Endodermal cell (in vitro differentiated cells): ENCODE measurements at regions not wholly inside any gene's neighbourhood (a gene's known extent, or its start where the extent isn't known, plus 50 kb on each side); places are given as distances from the start of the nearest gene placed in this dataset.
A peak's percentile ranks its signal among the peaks of the same experiment; 100 is the strongest.
"Not testable (repeated sequence)": the region's sequence is repeated elsewhere in the genome, so short reads cannot be mapped to it uniquely, and the experiment has no call there.

Experiments
- DNase-seq: peaks from one replicate; pipeline ENCODE4 v3.0.0-alpha.2; 2017
- H3K27ac ChIP-seq: 2 replicates; pipeline ENCODE4 v1.5.1; 2013; ENCODE audit warnings: mild to moderate bottlenecking, low read depth, low read length, moderate library complexity
- H3K27me3 ChIP-seq: 2 replicates; pipeline ENCODE4 v1.6.1; 2013; ENCODE audit warnings: mild to moderate bottlenecking, low read length, moderate library complexity; ENCODE audit not compliant: insufficient read depth, control insufficient read depth, poor library complexity, severe bottlenecking
- H3K36me3 ChIP-seq: 2 replicates; pipeline ENCODE4 v1.7.0; 2013; ENCODE audit warnings: mild to moderate bottlenecking, low read length, moderate library complexity; ENCODE audit not compliant: control insufficient read depth, insufficient read depth
- H3K4me1 ChIP-seq: one replicate; pipeline ENCODE4 v1.7.0; 2013; ENCODE audit warnings: low read length; ENCODE audit not compliant: control insufficient read depth, insufficient read depth
- H3K4me3 ChIP-seq: 2 replicates; pipeline ENCODE4 v1.5.1; 2013; ENCODE audit warnings: mild to moderate bottlenecking, low read length, moderate library complexity
- H3K9ac ChIP-seq: 2 replicates; pipeline ENCODE4 v1.6.1; 2013; ENCODE audit warnings: mild to moderate bottlenecking, low read length, moderate library complexity; ENCODE audit not compliant: poor library complexity, severe bottlenecking; ENCODE audit errors: extremely low read depth
- H3K9me3 ChIP-seq: 2 replicates; pipeline ENCODE4 v1.6.1; 2013; ENCODE audit warnings: mild to moderate bottlenecking, low read length, moderate library complexity; ENCODE audit not compliant: control insufficient read depth
- H3K27ac Mint-ChIP-seq: 2 replicates; pipeline ENCODE4 v1.8.0; 2020; ENCODE audit warnings: mixed read lengths
- H3K27me3 Mint-ChIP-seq: 2 replicates; pipeline ENCODE4 v1.8.0; 2021; ENCODE audit warnings: mild to moderate bottlenecking, mixed read lengths; ENCODE audit not compliant: insufficient read depth
- H3K36me3 Mint-ChIP-seq: 2 replicates; pipeline ENCODE4 v1.8.0; 2020; ENCODE audit warnings: low read depth, mixed read lengths
- H3K4me1 Mint-ChIP-seq: 2 replicates; pipeline ENCODE4 v1.8.0; 2020; ENCODE audit warnings: mixed read lengths
- H3K4me3 Mint-ChIP-seq: 2 replicates; pipeline ENCODE4 v1.8.0; 2020; ENCODE audit warnings: mild to moderate bottlenecking, moderate library complexity, mixed read lengths
- H3K9me3 Mint-ChIP-seq: 2 replicates; pipeline ENCODE4 v1.8.0; 2020; ENCODE audit warnings: mild to moderate bottlenecking, mixed read lengths
- WGBS, 2 experiments: methylation state at CpG; one replicate each; pipeline versions ENCODE4 v1.1.5 to v1.1.7; 2013; ENCODE audit warnings: missing lambda C conversion rate in 2 of 2, mixed read lengths in 1 of 2; ENCODE audit not compliant: insufficient coverage in 1 of 2, insufficient read length in 1 of 2; 5-methylcytosine and 5-hydroxymethylcytosine counted together
- TF ChIP-seq, protein P1 (sequence below): fragments of 200-600 bp; sonication (generic); conservative IDR thresholded peaks from 2 replicates; pipeline ENCODE4 v1.5.0; 2021; ENCODE audit warnings: antibody characterized with exemption, mild to moderate bottlenecking

DNA sequence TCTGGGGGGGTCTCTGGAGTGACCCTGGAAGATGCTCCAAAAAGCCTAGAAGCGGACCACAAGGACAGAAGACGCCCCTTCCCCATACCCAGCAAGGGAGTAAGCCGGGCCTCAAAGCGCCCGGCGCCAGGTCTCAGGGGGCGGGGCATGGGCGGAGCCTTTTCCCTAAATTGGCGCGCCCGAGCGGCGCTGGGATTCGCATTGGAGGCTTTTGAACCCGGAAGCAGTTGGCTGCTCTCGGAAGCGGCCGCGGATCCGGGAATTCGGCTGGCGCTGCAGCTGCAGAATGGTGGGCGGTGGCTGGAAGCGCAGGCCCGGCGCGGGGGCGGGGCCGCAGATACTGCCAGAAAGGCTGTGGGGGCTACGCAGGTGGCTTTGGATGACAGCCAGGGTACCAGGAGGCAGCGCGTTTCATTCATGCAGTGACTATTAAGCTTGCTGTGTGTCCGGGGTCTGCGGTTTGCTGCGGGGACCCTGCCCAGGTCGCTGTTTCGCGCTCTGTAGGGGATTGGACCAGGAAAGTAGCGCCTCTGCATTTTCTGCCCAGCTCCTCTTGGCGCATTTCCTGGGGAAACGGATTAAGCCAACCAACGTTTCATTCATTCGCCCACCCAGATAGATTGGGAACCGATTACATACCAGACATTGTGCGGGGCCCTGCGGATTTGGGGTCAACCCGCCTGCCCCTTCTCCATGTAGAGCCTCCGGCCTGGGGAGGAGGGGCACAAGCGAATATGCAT, 83.0 kb upstream of the FREM1 start:
- Histone ChIP-seq H3K27ac (peak overlapping the region; percentile 66), H3K9ac (no peak overlapping the region), H3K4me3 (peak overlapping the region; percentile 74), H3K36me3 (no peaks in the 10 kb centered on the region), H3K27me3 (no peaks in the 10 kb centered on the region), H3K9me3 (no peaks in the 10 kb centered on the region), H3K4me1 (no peaks in the 10 kb centered on the region)
- H3K36me3 Mint-ChIP-seq: peaks cover 5% of the 10 kb centered on the region
- H3K4me3 Mint-ChIP-seq: peak overlapping the region; percentile 79
- no peaks in the 10 kb centered on the region for H3K9me3 Mint-ChIP-seq
- H3K27ac Mint-ChIP-seq: peak overlapping the region; percentile 42
- DNase-seq: peak; percentile 98
- peaks cover 11% of the 10 kb centered on the region for H3K27me3 Mint-ChIP-seq
- WGBS, 2 experiments: 65 to 76% methylated on average over 26 to 49 of the region's 49 CpGs
- H3K4me1 Mint-ChIP-seq: peaks cover 14% of the 10 kb centered on the region
- TF ChIP-seq, protein P1, sequence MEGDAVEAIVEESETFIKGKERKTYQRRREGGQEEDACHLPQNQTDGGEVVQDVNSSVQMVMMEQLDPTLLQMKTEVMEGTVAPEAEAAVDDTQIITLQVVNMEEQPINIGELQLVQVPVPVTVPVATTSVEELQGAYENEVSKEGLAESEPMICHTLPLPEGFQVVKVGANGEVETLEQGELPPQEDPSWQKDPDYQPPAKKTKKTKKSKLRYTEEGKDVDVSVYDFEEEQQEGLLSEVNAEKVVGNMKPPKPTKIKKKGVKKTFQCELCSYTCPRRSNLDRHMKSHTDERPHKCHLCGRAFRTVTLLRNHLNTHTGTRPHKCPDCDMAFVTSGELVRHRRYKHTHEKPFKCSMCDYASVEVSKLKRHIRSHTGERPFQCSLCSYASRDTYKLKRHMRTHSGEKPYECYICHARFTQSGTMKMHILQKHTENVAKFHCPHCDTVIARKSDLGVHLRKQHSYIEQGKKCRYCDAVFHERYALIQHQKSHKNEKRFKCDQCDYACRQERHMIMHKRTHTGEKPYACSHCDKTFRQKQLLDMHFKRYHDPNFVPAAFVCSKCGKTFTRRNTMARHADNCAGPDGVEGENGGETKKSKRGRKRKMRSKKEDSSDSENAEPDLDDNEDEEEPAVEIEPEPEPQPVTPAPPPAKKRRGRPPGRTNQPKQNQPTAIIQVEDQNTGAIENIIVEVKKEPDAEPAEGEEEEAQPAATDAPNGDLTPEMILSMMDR: no peak

DNA sequence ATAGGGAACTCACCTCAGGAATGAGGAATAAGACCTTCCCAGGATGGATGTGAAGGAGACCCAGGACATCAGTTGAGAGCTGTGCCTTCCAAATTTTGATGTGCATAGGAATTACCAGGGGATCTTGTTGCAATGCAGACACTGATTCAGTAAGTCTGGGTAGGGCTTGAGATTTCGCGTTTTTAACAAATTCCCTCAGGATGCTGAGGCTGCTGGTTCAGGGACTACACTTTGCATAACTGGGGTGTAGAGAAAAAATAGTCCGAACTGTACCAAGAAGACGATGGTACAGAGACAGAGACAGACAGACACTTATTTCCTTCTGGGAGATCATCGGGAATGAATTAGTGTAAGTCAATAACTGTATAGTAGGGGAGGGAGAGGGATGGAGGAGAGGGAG, 82.3 kb upstream of the FREM1 start:
- Histone ChIP-seq H3K9me3 (no peaks in the 10 kb centered on the region), H3K36me3 (no peaks in the 10 kb centered on the region), H3K27me3 (no peaks in the 10 kb centered on the region), H3K4me3 (peak overlapping the region; percentile 74), H3K27ac (no peak overlapping the region), H3K4me1 (no peaks in the 10 kb centered on the region), H3K9ac (no peak overlapping the region)
- TF ChIP-seq, protein P1: no peak
- Mint-ChIP-seq H3K27me3 (peaks cover 11% of the 10 kb centered on the region), H3K4me1 (peaks cover 14% of the 10 kb centered on the region), H3K9me3 (no peaks in the 10 kb centered on the region), H3K27ac (peak overlapping the region; percentile 2), H3K36me3 (peaks cover 5% of the 10 kb centered on the region), H3K4me3 (peak overlapping the region; percentile 79)
- WGBS, 2 experiments: 93 to 95% methylated on average over 5 of the region's 5 CpGs
- peak; percentile 45 for DNase-seq

DNA sequence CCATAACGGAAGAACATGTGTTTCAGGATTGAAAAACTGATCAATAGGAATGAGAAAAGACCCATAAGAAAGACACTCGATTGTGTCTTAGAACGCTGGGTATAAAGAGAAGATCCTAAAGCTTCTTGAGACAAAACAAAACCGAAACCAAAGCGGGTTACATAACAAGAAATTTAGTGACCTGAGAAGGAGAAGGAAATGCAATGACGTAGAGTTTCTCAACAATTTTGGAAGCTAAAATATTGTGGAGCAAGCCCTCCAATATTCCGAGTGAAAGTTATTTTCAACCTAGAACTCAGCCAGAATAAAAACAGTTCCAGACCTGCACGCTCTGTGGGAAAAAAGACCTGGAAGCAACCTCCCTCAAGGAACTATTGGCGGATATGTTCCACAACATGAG, 81.9 kb upstream of the FREM1 start:
- H3K4me1 Mint-ChIP-seq: peaks cover 14% of the 10 kb centered on the region
- WGBS, 2 experiments: 94 to 98% methylated on average over 7 to 9 of the region's 9 CpGs
- no peak overlapping the region for H3K27ac Mint-ChIP-seq
- no peak for DNase-seq
- TF ChIP-seq, protein P1: no peak
- Histone ChIP-seq H3K27ac (no peak overlapping the region), H3K27me3 (no peaks in the 10 kb centered on the region), H3K36me3 (no peaks in the 10 kb centered on the region), H3K4me1 (no peaks in the 10 kb centered on the region), H3K4me3 (no peak overlapping the region), H3K9me3 (no peaks in the 10 kb centered on the region), H3K9ac (no peak overlapping the region)
- H3K36me3 Mint-ChIP-seq: peaks cover 5% of the 10 kb centered on the region
- peaks cover 10% of the 10 kb centered on the region for H3K27me3 Mint-ChIP-seq
- no peaks in the 10 kb centered on the region for H3K9me3 Mint-ChIP-seq
- H3K4me3 Mint-ChIP-seq: peak overlapping the region; percentile 79

DNA sequence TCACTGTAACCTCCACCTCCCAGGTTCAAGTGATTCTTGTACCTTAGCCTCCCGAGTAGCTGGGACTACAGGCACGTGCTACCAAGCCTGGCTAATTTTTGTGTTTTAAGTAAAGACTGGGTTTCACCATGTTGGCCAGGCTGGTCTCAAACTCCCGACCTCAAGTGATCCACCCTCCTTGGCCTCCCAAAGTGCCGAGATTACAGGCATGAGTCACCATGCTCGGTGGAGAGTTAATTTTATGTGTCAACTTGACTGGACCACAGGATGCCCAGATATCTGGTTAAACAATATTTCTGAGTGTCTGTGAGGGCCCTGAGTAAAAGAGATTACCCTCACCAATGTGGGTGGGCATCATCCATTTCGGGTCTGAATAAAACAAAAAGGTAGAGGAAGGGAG, 80.4 kb upstream of the FREM1 start:
- H3K9me3 ChIP-seq, H3K27ac ChIP-seq, H3K4me3 ChIP-seq, H3K9me3 Mint-ChIP-seq, H3K4me1 ChIP-seq, H3K27me3 Mint-ChIP-seq, H3K36me3 ChIP-seq, H3K36me3 Mint-ChIP-seq, H3K4me3 Mint-ChIP-seq, H3K27me3 ChIP-seq, DNase-seq, H3K9ac ChIP-seq, H3K27ac Mint-ChIP-seq: not testable (repeated sequence)
- peaks cover 14% of the 10 kb centered on the region for H3K4me1 Mint-ChIP-seq
- WGBS, 2 experiments: 92 to 93% methylated on average over 4 to 6 of the region's 6 CpGs
